Right lung (tissue), 2 donors: ENCODE measurements at regions not wholly inside any gene's neighbourhood (a gene's known extent, or its start where the extent isn't known, plus 50 kb on each side); places are given as distances from the start of the nearest gene placed in this dataset.

Experiments
- DNase-seq, 2 donors: peaks; one replicate each; pipeline ENCODE4 v3.0.0-alpha.2; 2013

DNA sequence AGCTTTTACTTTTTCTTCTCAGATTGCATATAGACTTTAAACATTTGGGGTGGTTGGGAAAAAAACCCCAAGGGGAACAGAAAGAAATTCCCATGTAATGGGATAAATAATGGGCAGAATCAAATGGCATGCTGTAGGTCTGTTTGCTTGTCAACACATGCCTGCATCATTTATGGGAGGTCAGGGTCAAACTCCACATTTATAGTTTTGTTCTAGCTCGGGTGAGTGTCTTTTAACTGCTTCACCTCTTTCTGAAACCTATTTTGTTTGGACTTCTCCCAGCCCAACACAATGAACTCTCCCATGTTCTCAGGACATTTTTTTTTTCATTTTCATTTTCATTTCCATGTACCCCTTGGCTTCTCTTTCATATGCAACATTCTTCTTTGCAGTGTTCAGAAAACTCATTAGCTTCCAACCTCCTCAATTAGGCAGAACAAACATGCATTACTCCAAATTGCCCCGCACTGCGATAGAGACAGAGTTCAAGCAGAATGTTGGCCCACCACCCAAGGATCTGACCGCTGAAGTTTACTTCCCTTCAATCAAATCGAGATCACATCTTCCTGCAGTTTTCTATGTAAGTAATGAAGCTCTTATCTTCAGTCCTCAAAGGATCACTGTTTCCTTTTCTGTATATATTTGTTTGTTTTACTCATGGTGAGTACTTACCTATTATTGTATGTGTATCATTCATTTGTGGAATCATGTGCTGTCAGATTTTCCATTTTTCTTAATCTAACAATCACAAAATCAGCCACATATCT, 354.6 kb downstream of the ZSWIM6 start:
- no peak for DNase-seq

DNA sequence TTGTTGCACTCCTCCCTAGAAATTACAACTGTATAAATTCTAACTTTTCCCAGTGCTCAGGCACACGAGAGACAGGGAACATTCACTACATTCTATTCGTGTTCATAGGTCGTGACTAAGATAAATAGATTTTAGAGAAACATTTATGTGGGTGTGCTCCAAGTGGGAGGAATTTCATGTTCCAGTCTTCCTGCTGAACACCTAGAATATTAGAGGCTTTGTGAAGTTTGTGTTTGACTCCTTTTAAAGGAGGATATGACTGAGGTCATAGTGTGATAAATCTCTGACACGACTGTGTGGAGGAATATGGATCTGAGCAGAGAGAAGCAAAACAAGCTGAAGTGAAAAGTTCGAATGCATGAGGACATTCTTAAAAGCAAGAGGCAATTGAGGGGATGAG, 355.3 kb downstream of the ZSWIM6 start:
- no peak for DNase-seq

DNA sequence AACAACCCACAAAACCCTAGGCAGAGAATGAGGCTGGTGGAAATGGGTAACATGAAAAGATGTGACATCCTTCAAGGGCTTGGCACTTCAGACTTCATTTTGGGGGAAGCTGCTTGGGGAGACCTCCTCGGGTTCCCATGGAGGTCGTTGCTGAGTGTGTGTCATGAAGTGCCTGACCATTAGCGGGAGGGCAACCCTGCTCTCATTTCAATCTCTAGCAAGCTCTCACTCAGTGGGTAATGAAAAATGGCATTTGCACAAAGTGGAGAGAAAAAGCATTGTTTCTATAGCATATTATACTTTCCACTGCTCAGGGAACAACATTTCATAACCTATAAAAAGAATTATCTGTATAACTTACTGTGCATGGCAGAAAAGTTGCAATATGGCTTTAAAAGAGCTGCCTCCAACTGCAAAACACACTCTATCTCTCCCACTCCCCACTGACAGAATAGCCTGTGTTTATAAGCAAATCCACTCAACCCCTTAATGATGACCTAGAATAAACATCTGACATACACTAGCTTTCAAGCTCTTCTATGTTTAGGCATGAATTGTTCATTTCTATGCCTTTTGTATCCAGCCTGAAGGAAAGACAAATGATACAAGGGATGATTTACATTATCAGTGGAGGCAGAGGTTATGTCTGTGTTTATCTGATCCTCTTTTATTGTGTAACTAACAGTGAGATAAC, 357.2 kb downstream of the ZSWIM6 start:
- no peak for DNase-seq

DNA sequence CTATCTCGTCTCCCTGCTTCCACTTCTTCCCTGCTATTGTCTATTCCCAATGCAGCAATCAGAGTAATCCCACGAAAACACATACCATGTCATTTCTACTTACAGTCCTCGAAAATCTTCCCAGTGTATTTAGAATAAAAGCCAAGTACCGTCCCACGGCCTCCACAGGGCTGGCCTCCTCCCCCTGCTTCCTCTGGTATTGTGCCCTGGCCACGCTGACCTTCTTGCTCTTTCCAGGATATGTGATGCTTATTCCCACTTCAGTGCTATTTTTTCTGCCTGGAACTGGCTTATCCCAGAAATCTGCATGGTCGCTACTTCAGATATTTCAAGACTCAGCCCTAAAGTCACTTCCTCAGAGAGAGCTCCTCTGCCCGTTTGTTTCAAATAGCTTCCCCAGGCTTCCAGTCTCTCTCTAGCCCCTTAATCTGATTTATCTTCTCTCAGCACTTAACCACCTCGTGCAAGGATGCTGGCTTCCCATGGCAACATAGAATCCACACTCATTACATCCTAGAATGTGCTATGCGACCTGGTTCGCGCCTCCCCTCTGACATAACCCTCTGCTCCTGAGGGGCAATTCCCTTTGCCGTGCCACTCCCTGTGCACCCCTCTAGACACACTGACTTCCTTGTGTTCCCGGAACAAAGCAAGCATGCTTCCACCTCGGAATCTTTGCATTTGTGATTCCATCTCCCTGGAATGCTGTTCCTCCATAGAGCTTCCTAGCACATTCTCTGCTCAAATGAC, 365.9 kb downstream of the ZSWIM6 start:
- DNase-seq: no peak

DNA sequence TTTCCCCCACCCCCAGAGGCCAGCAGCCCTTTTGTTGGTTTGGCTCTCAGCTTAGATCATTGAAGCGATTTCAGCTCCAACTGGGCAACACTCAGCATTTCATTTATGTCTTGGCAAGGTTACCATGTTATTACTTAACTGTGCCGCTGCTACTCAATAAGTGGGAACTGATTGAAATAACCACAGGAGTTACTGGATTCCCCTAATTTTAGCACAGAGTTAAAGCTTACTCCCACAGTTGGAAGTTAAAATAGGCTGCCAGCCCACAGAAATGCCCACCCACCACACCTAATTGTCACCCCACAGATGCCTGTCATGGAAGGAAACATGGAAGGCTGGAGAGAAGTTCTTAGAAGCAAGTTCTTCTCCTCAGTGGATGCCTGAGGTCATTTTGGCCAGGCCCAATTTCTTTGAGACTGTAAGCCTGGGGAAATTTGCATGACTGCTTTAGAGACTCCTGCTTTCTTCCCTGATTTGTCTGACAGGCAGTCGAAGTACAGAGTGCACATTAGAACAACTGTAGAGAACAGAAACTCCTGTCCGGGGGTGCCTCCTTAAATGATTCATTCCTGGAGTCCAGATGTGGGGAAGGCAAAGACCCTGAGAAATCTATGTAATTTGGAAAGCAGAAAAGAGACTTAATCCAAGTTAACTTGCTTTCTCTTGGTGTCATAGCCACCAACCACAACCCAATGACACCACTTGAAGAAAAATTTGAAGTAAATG, 370.0 kb downstream of the ZSWIM6 start:
- DNase-seq: no peak

DNA sequence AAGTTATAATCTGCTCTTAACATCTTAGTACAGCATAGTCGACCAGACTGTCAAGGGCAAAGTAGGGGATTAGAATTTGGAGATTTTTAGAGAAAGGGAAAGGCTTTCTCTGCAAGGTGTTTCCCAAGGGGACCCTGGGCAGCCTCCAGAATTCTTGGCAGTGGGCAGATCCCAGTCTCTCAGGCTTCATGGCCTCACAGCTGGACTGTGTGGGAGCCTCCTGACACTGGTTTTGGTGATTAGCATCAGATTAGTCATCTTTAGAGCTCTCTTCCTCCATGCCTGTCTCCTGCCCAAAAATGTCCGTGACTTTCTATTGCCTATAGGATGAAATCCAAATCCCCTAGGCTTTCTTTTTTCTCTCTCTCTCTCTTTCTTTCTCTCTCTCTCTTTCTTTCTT, 370.7 kb downstream of the ZSWIM6 start:
- DNase-seq: no peak

DNA sequence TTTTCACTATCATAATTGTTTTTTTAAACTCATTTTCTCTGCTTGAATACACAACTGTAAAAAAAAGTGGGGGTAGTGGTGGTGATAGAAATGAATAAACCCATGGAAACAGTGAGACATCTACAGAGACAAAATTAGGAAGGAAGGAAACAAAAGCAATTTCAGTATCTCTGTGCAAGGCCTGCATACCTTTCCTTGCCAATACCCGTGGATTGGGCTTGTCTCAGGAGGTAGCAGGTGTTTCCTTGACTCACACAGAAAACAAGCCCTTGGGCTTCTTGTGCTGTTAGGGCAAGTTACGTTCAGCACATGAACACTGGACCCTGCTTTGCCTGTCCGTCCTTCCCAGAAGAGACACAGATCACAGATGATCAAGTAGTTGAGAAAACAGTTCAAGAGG, 372.2 kb downstream of the ZSWIM6 start:
- no peak for DNase-seq

DNA sequence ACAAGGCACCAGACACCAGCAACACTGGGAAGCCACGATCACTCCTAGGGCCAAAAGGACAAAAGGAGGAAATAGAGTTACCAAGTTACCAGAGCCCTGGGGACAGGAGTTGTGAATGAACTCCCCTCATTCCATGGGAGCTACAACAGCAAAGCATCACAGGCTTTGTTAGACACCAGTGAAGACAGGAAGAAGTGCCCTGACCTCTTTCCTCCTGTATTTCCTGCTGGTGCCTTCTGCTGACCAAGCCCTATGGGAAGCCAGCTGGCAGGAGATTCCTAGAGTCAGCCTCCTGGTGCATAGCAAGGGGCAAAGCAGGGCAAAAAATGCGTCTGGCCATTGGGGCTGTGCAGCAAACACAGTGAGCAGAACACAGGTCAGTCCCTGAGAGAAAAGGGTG, 374.7 kb downstream of the ZSWIM6 start:
- DNase-seq: no peak

DNA sequence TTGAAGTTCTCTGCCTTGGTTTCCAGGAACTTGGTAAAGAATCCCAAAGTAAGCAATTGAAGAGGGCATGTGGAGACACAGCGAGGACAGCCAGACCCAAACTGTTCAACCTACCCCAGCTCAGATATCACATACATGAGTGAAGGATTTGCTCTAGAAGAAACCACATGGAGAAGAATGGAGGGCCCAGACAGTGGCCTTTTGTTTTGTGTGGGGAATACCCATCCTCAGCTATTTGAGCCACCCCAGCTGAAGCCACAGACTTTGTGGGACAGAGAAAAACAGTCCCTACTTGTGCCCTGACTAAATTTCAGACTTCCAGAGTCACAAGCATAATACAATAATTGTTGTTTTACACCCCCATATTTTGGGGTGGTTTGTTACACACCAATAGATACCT, 387.1 kb downstream of the ZSWIM6 start:
- DNase-seq: no peak

DNA sequence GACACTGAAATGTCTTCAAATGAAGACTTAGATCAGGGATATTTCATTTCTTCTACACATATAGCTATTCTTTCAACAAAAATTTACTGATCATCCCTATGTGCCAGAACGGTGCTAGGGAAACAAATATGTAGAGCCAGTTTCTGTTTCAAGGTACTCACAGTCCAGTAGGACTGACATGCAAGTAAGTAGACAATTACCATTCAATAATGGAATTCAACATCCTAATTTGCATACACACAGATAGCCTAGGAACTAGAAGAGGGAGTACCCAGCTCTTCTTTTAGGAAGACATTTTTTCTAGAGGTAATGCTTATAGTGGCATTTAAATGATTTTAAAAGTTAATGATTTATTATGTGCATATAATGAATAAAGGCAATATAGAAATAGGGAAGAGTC, 388.8 kb downstream of the ZSWIM6 start:
- no peak for DNase-seq

DNA sequence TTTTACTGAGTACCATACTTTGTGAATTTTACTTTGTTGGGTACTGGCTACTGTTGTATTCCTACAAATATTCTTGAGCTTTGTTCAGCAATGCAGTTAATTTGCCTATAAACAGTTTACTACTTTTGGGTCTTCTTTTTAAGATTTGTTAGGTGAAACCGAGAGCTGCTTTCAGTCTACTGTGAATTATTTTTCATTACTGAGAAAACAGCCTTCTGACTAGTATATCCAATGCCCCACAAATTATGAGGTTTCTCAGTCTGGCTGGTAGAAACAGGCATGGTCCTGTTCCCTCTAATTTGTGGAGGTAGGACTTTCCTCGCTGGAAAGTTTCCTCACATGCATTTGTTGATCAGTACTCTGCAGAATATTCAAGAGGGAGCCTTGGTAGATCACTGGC, 392.0 kb downstream of the ZSWIM6 start:
- no peak for DNase-seq

DNA sequence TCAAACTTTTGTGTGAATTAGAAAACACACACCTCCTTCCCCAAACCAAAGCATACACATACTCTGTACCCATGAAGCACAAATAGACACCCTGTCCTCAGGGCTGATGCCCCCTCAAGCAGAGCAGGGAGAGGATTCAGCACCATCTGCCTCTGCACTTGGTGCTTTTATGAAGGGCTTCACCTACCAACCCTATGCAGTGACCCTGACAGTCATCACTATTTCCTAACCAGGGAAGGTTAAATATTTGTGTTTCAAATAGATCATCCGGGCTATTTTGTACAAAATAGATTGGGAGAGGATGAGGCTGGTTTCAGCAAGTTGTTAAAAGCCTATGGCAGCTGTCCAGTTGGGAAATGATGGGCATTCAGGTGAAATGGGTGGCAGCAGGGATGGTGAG, 396.2 kb downstream of the ZSWIM6 start:
- no peak for DNase-seq

DNA sequence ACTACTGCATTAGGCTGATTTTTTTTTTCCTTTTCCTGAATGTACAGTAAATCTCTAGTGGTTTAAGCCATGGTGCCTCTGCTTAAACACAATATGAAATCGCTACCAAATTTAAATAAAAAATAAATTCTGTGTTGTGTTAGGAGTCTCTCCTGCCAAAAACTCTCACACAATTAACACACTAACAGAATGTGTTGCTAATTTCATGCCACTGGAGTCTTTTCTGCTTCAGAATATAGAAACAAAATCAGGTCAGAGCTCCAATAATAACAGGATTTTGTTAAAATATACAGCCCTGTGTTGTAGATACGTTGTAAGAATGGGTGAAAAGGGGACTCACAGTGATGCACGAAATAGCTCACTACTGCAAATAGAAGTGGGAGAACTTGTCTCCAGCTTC, 398.8 kb downstream of the ZSWIM6 start:
- DNase-seq: no peak

DNA sequence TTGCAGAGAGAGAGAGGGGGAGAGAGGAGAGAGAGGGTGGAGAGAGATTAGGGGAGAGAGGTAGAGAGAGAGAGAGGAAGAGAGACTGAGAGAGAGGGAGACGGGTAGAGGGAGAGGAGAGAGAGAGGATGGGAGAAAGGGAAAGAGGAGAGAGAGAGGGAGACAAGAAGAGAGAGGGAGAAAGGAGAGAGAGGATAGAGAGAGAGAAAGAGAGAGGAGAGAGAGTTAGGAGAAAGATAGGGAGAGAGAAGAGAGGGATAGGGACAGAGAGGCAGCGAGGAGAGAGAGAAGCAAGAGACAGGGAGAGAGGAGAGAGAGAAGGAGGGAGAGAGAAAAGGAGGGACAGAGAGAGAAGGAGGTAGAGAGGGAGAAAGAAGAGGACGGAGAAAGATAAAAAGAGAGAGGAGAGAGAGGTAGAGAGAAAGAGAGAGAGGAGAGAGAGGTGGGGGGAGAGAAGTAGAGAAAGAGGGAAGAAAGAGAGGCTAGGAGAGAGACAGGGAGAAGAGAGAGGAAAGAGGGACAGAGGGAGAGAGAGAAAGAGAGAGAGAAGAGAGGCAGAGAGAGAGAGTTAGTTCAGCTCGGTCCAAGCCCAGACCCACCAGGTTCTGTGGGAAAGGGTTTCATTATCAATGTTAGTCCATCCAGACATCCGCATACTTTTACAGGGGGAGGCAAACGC, 399.3 kb downstream of the ZSWIM6 start:
- no peak for DNase-seq

DNA sequence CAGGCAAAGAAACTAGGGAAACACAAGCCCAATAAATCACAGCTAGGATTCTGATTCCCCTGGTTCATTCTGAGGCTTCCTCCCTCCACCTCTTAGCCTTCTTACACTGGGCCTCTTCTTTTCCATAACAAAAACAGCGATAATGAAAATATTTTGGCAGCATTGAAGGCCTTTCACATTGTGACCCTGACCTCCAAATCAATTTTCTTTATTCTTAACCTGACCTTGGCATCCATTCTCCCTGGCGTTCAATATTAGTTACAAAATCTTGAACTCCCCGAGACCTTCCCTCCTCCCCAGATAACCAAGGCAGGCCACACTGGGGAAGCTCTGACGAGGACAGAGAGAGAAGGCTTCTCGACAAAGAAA, 399.9 kb downstream of the ZSWIM6 start:
- peak; percentile 42 to 45 for DNase-seq

DNA sequence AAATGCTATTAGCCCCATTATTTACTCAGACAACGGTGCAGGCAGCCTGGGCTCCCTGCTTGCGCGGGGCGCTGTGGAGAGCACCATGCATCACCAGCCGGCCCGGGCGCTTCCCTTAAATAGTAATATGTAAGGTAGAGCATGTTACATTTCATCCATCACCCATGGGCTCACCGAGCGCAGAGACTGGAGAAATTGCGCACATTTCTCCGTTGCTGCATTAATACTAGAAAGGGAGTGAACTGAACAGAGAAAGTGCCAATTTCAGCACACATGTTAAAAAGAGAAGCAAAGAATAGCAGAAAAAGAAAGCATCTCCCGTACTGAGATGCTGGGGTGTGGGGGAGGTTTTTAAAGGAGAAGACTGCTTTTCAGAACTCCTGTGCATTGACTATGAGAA, 400.3 kb downstream of the ZSWIM6 start:
- DNase-seq: no peak

DNA sequence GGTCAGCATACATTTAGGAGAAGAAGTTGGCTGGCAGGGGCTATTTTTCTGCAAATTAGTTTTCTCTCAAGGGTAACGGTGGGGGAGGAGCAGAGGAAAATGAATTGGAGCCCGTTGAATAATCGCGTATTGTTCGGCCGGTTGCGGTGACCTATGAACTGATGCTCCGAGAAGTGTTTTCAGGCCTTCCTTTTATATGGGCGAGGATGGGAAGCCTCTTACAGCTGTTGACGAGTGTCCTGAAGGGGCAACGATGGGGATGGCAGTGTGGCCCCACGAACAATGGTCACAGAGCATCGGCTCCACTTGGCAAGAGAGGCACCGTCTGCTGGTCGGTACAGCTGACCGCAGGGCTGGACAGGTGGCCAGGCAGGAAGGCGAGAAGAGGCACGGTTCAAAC, 400.7 kb downstream of the ZSWIM6 start:
- no peak for DNase-seq

DNA sequence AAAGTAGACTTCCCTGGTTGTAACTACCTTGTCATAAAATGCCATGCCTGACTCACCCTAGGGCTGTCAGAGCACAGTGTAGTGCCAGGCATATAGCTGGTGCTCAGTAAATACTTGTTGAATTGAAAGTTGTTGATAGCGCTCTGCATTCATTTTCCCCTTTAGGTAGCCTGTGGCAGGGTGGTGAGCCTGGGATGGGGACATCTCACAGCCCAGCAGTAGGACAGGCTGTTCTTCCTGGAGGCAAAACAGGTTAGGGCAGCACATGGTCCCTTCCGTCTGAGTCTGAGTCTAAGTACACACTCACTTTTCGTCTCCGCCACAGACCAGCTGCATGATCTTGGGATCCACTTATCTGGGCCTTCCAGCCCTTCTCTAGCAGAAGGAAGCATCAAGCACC, 401.9 kb downstream of the ZSWIM6 start:
- DNase-seq: no peak

DNA sequence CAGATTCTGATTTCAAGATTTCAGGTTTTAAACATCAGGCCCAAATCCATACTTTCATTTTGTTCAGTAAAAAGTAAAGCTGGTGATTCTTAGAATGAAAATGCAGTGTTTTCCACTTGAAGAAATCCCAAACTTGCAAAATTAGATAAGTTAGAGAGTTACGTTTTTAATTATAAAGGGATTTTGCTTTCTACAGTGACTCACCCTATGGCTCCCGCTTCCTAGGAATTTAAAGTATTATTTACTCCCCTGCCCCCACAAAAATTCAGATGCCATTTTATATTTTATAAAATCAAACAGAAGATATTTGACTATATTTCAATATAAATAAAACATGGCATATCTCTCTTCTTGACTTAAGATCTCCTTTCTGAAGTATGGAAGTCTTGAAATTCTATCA, 402.9 kb downstream of the ZSWIM6 start:
- DNase-seq: no peak

DNA sequence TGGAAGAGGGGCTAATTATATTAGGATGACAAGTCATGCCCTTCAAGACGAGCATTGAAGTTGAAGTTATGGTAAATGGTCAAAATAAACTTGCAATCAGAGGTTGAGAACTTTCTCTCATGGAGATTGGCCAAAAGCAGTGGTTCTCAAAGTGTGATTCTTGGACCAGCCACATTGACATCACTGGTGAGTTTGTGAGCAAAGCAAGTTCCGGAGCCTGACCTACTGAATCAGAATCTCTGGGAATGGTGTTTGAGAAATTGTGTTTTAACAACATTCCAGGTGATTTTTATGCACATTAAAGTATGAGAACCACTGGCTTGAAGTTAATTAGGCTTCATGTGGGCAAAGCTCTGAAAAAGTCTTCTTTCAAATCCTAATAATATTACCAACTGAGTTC, 403.5 kb downstream of the ZSWIM6 start:
- no peak for DNase-seq

DNA sequence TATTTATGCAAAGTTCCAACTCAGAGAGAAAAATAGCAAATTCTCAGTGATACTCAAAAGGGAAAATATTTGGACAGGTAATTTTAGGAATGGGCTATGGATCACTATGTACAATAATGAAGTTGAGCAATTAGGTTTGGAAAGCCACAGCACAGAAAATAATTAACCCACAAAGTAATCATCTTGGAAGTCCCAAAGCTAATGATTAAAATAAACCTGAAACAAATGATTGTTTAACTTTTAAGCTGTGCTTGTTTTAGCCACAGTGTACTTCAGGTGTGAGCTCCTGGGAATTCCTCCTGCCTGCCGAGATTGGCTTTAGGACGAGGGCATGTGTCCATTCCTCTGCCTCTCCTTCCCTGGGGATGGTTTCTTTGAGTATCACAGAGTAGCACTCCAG, 403.9 kb downstream of the ZSWIM6 start:
- no peak for DNase-seq
